IPS-NIHi7 (cell line): ENCODE measurements at regions not wholly inside any gene's neighbourhood (a gene's known extent, or its start where the extent isn't known, plus 50 kb on each side); places are given as distances from the start of the nearest gene placed in this dataset.

Experiments
- DNase-seq: peaks from one replicate; pipeline ENCODE4 v3.0.0; 2012; ENCODE audit warnings: mixed read lengths; ENCODE audit errors: extremely low spot score

DNA sequence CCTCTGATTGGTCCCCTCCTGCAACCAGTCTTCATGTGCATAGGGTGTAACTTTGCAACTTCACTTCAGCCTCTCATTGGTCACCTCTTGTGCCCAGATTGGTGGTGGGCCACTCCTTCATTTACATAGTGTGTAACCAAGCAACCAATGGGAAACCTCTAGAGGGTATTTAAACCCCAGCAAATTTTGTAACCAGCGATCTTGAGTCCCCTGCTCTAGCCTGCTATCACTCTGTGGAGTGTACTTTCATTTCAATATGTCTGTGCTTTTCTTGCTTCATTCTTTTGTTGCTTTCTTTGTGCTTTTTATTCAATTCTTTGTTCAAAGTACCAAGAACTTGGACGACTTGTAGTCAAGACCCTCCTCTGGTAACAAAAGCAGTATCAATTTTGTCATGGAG lies 1336.9 kb upstream of the SPRY2 start:
- DNase-seq: no peak

DNA sequence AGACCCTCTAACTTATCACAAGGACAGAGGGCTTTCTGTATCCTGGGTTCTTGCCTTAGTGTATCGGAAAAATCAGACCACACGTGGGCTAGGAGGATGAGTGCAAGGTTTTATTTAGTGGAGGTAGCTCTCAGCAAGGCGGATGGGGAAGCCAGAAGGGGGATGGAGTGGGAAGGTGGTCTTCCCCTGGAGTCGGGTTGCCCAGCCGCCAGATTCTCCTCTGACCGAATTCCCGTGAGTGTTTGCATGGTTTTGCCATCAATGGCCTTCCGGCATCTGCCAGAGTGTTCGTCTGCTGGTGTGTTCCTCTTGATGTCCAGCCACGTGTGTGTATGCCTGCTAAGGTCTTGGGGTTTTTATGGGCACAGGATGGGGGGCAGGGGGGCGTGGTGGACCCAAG lies 1335.1 kb upstream of the SPRY2 start:
- no peak for DNase-seq

DNA sequence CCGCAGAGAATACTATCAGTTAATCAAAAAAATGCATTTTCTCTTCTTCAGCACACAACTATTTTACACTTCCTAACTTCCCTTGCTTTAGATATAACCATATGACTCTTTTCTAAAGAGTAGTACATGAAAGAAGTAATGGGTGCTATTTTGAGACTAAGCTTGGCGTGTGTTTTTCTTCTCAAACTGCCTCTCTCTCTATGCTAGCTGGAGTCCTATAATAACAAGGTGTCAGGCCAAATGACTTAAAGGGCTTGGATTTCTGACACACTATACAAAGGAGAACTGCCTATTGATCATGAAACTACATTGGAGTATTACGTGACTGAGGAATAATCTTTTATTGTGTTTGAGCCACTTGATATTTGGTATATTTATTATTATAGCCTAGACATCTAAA lies 1330.1 kb upstream of the SPRY2 start:
- DNase-seq: no peak

DNA sequence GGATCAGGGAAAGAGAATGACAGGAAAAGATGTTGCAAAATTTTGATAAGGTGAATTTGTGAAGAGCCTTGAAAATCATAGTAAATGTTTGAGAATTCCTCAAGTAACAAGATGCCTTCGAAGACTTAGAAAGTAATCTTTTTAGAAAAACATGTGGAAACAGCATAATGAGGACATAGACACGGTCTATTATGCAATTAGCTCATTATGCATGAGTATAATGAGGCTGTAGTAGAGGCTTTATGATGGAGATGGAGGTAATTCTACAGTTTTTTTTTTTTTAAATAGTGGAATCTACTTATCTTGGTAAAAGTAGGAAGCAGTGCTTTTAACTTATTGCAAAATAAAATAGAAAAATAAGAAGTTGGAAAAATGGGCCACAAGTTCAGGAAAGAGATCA lies 1329.1 kb upstream of the SPRY2 start:
- DNase-seq: no peak

DNA sequence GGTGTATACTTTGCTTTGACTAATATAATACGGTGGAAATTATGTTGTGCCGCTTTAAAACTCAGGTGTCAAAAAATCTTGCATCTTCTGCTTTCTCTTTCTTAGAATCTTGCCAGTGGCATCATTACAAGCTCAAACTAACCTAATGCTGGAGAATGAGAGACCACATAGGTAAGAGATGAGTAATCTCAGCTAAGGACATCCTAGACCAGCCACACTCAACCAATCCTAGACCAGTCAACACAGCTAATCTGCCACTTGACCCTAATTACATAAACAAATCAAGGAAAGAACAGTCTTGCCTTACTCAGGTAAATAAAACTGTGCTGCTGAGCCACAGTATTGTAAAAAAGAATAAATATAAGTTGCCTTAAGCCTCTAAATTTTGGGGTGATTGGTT lies 1323.9 kb upstream of the SPRY2 start:
- DNase-seq: peak; percentile 18

DNA sequence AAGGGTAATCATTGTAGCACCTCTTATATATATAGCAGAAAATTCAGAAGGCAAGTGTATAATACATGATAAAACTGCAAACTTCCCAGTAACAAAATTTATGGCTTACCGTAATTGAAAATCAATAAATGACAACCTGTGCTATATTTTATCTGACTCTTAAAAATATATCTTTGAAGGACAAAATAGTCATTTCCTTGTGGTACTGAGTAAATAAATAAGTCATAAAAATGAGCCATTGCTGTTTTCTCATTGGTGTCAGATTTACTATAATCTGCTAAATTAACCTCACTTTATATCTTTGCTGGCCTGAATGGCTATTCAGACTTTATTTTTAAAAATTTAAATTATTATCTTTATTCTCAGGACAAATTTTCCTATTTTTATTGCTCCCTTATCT lies 1319.1 kb upstream of the SPRY2 start:
- no peak for DNase-seq

DNA sequence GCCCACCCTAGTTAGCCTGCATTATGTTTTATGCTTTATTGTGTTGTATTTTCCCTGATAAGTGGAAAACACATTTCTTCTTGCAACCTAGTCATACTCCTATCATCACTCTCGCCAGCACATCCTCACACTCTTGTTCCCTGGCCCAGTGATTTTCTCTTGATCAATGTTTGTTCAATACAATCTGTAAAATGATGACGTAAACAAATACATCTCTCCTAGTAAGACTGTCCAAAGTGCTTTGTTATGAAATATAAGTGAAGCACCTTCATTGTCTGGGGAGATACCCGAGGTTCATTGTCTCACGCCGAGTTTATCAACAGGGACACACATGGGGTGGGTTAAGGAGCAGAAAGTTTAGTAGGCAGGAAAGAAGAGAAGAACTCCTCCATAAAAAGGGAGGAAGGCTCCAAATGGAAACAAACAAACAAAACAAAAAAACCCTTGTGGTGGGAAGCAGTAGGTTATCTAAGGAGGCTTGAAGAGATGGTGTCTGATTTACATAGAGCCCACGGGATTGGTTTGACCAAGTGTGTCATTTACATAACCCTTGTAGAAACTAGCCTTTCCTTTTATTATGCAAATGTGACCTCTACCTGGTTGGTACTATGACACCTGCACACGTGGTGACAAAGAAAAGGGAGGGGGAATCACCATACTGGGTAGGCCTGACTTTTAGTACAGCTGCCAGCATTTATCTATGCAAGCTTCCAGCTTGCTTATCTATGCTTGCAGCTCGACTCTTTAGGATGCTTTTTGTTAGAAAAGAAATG lies 1317.9 kb upstream of the SPRY2 start:
- DNase-seq: peak; percentile 10

DNA sequence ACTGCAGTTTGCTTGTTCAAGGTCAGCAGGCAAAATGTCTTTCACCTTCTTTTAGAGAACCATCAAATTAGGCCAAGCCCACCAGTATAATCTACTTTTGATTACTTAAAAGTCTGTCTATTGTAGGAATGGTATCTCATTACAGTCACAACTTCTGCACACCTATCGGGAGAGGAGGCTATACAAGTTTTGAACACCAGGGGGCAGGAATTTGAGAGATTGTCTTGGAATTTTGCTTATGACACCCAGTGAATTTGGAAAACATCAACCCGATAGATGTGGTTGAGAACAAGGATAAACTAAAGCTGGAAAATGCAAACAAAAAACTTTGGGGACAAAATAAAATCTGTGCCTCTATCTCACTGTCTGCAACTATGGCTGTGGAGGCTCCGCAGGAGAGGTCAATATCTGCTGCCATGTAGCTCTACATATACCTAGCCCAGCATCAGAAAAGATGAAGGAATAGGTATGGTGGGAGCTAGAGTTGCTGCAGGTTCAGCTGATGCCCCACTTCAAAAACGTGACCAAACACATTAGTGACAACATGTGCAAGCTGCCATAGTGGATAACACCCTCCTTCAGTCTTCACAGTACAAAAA lies 1299.2 kb upstream of the SPRY2 start:
- no peak for DNase-seq

DNA sequence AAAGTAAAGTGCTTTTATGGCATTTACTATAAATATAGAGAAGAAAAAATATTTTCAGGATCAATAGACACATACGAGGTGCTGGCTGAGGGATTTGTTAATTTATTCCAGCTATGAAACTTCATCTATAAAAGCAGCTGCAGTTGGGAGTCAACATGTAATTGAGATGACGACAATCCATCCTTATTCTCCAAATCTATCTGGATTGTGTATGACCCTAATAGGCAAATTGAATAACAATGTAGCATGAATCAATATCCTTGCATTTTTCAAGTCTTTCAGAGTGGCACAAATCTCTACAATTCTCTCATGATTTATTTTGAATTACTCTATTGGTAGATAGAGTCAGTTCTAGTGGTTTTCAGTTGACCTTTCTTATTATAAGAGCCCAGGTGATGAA lies 1296.5 kb upstream of the SPRY2 start:
- DNase-seq: no peak

DNA sequence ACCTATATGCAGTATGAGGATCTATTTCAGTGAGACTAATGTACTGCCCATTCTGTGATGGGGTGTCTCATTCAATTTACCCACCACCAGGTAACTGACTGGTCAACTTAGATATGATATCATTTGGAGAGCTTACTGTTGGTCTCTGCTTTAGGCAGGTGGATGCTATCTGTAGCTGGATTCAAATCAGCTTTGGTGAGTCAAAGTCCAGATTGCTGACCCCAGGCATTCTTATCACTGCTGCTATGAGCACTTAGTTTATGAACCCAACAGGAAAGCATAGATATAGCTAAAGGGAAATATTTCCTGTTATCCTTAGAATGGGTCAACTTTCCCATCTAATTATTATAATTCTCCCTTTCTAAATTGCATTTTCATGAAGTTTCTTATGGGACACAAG lies 1295.2 kb upstream of the SPRY2 start:
- no peak for DNase-seq

DNA sequence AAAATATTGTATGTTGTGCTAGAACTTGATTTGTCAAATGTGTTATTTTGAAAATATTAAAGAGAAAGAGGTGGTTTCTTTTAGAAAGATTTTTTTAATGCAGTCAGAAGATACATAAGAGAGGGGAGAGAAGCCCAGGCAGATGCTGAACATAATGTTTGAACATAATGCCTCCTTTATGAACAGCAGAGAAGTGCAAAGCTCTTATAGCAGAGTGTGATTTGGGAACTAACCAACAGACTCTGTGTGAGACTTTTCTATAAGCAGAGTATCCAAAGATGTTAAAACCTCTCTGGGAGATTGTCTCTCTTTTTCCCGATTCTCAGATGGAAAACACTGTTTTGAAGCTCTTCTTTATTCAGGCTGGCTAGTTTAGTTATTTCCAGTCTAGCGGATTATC lies 1274.1 kb upstream of the SPRY2 start:
- no peak for DNase-seq

DNA sequence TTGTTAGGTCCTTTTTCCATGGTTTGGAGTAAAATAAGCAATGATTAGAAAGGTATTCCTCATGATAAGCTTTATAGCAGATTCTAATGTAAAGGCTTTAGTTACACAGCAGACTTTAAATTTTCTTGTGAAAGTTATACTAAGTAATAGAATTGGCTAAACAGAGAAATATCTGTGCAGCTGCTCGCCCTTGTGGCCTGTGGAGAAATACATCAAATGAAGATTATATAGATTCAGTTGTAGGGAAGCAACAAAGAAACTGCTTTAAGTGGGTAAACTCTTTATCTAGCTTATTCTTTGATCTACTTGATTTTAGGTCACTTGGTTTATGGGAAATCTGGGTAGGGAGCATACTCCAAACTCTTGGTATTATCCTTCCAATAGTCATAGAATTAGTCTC lies 1269.7 kb upstream of the SPRY2 start:
- no peak for DNase-seq

DNA sequence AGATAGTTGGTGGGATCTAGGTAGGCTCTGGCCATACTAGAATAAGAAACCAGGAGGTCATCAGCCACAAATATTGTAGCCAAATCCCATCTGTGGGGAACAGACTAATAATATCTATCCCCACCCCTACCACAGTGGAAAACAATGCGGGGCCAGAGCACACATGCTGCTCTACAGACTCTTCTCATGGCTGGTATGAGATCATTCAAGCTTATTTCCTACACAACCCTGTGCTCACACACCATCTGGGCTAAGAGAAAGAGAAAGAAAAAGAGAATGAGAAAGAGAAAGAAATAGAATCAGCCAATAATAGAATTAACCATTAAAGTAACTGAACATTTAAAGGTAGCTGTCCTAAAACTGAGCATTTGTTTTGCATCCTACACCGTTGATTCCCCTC lies 1268.4 kb upstream of the SPRY2 start:
- no peak for DNase-seq

DNA sequence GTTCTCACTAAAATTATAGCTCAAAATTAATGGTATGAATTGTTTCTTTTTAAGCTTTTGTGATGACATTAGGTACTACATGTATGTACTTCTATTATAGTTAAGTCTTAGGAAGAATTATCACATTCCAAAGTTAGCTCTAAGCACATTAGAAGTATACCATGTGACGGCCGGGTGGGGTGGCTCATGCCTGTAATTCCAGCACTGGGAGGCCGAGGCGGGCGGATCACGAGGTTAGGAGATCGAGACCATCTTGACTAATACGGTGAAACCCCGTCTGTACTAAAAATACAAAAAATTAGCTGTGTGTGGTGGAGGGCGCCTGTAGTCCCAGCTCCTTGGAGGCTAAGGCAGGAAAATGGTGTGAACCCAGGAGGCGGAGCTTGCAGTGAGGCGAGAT lies 1265.1 kb upstream of the SPRY2 start:
- DNase-seq: no peak

DNA sequence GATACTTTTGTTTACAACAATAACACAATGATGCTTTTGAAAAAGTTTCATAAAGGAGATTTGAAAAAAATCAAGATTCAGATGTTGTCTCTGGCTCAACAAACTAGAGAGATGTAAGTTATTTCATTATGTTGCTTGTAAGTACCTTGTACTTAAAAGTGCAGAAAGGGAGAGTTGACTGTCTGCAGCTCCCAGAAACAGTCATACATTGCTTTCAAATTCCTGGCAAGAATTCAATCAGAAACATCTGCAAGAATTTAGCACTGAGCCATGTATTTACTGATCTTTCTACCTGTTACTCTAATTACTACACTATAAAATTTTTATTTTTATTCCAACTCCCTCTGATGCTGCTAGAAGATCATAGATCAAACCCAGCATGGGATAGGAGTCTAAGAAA lies 1261.3 kb upstream of the SPRY2 start:
- DNase-seq: no peak

DNA sequence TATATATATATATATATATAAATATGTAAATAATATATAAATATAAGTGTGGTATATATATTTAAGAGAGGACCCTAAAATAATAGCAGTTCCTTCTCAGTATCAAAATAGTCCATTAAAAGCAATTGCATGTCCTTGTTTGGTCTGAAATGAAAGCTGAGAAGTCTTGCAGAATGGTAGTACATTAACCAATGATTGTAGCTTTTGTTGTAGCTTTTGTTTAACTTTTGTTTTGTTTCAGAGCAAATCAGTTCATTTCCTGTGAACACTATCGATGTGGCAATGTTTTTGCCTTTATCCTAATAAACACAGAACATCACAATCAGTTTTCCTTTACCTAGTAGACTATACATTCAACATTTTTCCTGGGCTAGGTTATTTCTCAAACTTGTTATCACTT lies 1256.2 kb upstream of the SPRY2 start:
- DNase-seq: no peak

DNA sequence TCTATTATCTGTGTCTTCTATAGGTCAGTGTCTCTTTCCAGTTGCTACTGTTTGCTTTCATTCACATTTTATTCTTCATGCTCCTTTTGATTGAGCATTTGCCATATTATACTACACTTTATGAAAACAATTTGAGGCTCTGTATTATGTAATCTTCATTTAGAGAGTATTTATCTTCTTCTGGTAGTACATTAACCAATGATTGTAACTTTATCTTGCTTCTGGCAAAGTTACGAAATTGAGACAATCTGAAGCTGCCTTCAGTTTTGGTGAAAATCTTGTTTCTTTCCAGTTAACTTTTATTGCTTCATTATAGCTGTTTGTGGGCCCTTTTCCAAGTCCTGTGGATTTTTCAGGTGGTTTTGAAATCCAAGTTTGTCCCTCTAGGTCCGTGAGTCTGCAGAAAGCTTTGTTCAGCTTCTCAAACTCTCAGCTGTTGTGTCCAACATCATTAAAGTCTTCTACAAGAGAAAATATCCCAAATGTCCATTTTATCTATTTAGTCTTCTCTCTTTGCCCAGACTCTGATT lies 1255.4 kb upstream of the SPRY2 start:
- no peak for DNase-seq

DNA sequence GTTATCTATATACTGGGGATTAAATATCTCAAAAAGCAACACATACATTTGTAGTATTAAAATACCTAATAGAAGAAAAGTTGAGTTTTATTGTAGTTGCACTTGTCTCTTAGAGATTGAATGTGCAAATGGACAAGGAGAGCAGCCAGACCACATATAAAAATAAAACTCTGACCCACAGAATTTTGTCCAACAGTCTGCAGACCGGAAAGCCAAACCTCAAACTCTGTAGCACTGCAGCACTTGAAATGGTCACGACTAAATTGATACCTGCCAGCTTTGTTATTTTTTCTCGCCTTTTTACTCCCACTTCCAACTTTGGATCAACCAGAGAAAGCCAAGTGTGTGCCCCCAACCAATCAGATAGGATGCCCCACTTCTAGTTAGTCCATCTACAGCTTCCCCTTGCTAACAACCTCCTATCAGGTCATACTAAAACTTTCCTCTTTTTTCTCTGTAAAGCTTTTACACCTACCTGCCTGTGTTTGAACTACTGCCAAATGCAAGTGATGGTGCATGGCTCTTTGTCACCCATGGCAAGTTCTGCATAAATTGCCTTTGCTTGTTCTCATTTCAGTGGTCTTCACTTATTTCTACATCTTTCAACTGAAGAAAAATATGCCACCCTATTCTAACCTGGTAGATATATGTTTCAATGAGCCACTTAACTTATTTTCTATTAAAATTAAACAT lies 1250.7 kb upstream of the SPRY2 start:
- DNase-seq: no peak

DNA sequence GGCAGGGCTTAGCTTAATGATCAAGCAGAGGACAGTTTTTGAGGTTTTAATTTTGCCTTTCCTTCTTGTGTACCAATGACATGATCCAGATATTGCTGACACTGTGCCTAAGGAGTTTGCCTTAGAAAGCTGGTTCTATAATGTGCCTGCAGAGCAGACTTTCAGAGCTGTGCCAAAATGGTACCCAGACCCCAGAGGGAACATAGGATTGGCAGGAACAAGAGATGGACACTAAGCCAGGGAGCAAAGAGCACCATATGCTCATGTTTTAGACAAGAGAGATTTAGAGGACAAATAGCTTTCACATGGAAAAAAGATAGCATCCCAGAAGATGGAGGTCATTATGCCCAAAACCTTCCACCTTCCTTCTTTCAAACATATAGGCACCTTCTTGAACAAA lies 1241.5 kb upstream of the SPRY2 start:
- DNase-seq: no peak

DNA sequence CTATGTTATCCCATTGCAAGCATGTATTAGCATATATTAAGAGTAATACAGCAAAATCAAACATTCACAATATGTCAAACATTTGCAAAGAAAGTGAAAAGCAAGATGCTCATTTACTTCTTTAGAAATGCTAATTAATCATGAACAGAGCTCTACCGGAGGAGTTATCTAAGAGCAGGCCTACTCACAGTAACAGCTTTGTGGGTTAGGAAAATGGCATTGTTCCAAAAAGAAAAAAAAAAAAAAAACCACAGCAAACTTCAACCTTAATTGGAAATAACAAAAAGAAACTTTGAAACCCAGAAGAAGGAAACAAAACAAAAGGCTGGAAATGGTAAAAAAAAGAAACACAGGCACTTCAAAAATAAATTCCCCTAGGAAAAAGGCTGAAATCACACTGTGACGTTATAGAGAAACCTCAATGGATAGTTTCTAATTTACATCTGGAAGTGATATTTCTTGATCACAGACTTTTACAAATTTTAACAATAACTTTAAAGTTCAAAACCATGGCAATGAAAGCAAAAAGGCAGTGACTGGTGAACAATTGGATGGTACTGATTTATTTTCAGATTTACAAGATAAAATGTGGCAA lies 1236.8 kb upstream of the SPRY2 start:
- DNase-seq: no peak

DNA sequence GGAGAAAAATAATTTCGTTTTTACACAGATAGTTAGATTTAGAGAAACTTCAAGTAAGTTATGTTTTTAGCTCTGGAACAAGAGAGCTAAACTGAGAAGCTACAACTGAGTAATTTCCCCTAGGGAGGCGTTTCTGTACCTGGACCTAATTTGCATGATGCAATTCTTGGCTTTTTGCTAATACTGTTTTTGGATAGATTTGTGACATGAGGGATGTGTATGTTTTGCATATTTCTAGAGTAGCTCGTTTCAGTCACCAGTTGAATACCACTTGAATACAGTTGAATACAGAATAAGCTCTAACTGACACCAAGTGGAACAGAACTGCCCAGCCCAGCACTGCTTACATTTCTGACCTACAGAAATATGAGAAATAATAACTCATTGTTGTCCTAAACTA lies 1227.9 kb upstream of the SPRY2 start:
- no peak for DNase-seq

DNA sequence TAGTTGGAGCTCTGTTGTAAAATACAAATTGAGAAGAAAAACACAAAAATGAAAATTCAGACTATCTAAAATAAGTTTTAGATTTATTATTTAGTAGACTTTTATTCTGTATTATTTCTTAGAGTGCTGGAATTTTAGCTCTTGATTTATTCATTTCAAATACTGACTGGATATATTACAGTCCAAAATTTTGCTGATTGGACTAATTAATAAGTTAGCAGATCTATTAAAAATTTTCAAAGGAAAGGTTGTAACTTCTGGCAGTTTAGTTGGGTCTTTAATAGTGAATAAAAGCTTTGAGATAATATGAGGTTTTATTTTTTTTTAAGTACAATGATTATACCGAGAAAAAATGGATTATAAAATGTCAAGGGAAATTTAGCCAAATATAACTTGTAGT lies 1224.9 kb upstream of the SPRY2 start:
- DNase-seq: no peak

DNA sequence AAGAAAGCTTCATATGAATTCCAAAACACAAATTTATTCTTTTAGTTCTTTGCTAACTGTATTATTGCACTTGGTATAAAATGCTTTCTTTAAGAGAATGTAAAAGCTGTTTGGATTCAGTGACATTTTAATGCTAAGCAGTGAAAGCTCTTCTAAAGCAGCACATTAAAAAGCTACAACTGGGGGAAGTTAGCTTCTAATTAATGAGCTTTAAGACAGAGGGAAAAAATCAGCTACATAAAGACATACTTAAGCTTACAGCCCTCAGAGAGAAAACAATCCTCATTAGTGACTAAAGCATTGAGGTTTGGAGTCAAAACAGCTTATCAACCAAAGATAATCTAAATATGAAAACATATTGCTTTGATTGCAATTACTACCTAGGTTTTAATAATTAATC lies 1222.2 kb upstream of the SPRY2 start:
- DNase-seq: no peak
